HAP-1 (cell line): ENCODE measurements at regions not wholly inside any gene's neighbourhood (a gene's known extent, or its start where the extent isn't known, plus 50 kb on each side); places are given as distances from the start of the nearest gene placed in this dataset.

ENCODE experiments used
- DNase-seq, 2 experiments: peaks; one replicate each; pipeline ENCODE4 v3.0.0-alpha.2; 2016 to 2020; ENCODE audit warnings: low spot score in 2 of 2
- H3K27me3 ChIP-seq: fragments of 250-450 bp; sonication (Bioruptor Pico); 2 replicates; pipeline ENCODE4 v1.5.1; 2020; ENCODE audit warnings: low read depth, mild to moderate bottlenecking, moderate library complexity
- H3K36me3 ChIP-seq: fragments of 250-450 bp; sonication (Bioruptor Pico); replicated peaks from 2 replicates; pipeline ENCODE4 v1.5.1; 2020; ENCODE audit warnings: mild to moderate bottlenecking
- H3K4me1 ChIP-seq: fragments of 250-450 bp; sonication (Bioruptor Pico); 2 replicates; pipeline ENCODE4 v1.5.1; 2020; ENCODE audit warnings: mild to moderate bottlenecking
- H3K4me3 ChIP-seq: fragments of 250-450 bp; sonication (Bioruptor Pico); 2 replicates; pipeline ENCODE4 v1.5.1; 2020; ENCODE audit warnings: mild to moderate bottlenecking, moderate library complexity
- H3K9me3 ChIP-seq: fragments of 250-450 bp; sonication (Bioruptor Pico); 2 replicates; pipeline ENCODE4 v1.5.1; 2020; ENCODE audit warnings: mild to moderate bottlenecking, moderate library complexity
- in situ Hi-C: fragments of 300-500 bp; cut with MboI; formaldehyde crosslinking; loops from 3 replicates; pipeline ENCODE4 v1.14.3; 2020; ENCODE audit warnings: low sequenced_read_pairs, inconsistent platforms, mixed read lengths

DNA sequence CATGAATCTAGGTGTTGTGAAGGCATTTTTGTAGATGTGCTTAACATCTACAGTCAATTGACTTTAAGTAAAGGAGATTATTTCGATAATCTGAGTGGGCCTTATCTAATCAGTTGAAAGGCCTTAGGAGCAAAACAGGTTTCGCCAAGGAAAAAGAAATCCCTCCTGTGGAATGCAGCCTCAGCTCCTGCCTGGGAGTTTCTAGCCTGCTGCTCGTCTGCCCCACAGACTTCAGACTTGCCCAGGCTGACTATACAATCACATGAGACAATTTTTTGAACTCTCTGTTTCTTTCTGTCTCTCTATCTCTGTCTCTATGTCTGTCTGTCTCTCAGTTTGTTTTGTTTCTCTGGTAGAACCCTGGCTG lies 312.5 kb downstream of the OLFM4 start:
- in situ Hi-C loops = no loop called here
- no peaks in the 10 kb centered on the region for H3K36me3 ChIP-seq
- H3K4me1 ChIP-seq = peaks cover 4% of the 10 kb centered on the region
- no peaks in the 10 kb centered on the region for H3K9me3 ChIP-seq
- H3K4me3 ChIP-seq = no peak overlapping the region
- DNase-seq = no peak
- H3K27me3 ChIP-seq = no peaks in the 10 kb centered on the region

DNA sequence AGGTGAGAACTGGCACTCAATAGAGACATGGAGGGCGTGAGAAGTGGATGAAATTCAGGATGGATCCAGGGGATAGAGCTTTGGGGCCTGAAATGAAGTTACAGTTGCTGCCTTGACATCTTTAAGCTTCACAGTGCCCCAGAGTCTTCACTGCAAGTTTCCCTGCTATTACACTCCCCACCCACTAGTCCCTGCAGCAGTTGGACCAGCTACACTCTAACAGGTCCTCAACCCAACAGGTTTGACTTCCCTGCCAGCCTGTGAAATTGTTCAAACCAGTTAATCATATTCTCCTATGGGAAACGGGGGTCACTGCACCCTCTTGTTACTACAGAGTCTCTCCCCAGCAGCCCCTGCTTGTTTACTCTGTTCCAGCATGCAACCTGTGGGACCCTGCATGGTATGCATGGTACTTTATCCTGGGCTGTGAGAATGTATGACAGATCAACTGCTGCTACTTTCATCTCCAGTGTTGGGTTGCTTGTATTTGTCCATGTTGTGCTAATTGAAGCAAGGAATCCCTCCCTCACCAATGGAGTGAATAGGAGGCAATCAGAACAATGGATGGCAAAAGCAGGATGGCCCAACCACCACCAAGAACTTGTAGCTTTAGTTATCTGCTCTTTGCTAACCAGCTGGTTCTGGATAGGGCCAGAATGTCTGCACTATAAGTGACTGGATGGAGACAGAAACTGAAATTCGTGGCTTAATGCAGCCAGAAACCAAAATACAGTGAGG lies 314.2 kb downstream of the OLFM4 start:
- no peak for DNase-seq
- H3K36me3 ChIP-seq = no peaks in the 10 kb centered on the region
- H3K4me3 ChIP-seq = no peak overlapping the region
- in situ Hi-C loops = no loop called here
- H3K4me1 ChIP-seq = peaks cover 4% of the 10 kb centered on the region
- no peaks in the 10 kb centered on the region for H3K9me3 ChIP-seq
- H3K27me3 ChIP-seq = no peaks in the 10 kb centered on the region

DNA sequence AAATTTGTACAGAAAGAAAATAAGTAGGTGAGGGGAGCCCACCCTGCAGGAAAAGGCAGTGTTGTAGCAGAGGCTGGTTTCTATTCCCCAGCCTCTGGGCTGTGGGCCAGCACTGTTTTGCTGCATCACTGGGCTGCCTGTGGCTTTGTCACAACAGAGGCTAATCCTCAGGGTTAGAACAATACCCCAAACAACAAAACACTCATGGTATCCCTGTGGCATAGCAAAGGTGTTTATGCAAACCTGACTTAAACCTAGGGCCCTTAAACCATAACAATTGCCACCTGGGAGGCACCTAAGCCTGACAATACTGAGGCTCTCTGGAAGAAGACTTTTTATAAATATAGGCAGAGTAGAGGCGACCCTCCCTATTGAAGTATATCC lies 314.7 kb downstream of the OLFM4 start:
- Histone ChIP-seq H3K9me3 (no peaks in the 10 kb centered on the region), H3K4me1 (peaks cover 4% of the 10 kb centered on the region), H3K4me3 (no peak overlapping the region), H3K27me3 (no peaks in the 10 kb centered on the region), H3K36me3 (no peaks in the 10 kb centered on the region)
- peak; percentile 8 to 53 for DNase-seq
- in situ Hi-C loops = no loop called here

DNA sequence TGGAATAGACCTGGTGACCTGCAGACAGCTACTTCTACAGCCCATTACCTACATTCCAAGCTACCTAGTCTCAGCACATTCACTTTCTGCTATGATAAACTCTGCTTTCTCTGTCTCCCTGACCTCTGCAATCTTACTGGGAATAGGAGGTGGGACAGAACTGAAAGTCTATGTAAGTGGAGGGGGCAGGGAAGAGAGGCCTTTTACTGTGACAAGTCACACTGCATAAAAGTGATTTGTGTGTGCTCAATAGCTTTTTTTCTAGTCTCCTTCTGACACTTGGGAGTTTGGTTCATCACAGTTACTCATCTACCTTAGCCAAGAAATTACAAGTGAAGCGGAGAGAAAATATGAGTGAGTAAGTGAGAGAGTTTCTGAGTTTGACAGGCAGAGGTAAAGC lies 322.4 kb downstream of the OLFM4 start:
- in situ Hi-C loops = no loop called here
- DNase-seq = no peak

DNA sequence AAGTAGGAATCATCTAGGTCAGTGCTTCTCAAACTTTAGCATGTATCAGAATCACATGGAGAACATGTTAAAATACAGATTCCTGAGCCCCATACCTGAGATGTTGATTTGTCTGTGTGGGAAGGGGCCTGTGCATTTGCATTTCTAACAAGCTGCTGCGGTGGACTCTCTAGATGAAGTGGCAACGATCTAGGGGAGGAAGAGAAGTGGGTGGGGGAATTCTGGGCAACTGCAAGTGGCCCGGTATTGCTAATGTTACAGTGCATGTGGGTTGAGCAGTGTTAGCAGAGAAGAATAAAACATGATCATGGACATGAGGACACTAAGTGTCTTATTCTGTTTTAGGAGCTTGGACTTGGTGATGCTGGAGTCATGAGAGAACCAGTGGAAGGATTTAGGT lies 329.0 kb downstream of the OLFM4 start:
- Histone ChIP-seq H3K4me1 (no peaks in the 10 kb centered on the region), H3K9me3 (no peaks in the 10 kb centered on the region), H3K4me3 (no peak overlapping the region), H3K36me3 (no peaks in the 10 kb centered on the region), H3K27me3 (no peaks in the 10 kb centered on the region)
- in situ Hi-C loops = no loop called here
- DNase-seq = no peak

More for the DNA sequence above, 322.4 kb downstream of the OLFM4 start:
- Histone ChIP-seq H3K9me3 (no peaks in the 10 kb centered on the region), H3K27me3 (no peaks in the 10 kb centered on the region), H3K36me3 (no peaks in the 10 kb centered on the region), H3K4me1 (no peaks in the 10 kb centered on the region), H3K4me3 (no peak overlapping the region)

DNA sequence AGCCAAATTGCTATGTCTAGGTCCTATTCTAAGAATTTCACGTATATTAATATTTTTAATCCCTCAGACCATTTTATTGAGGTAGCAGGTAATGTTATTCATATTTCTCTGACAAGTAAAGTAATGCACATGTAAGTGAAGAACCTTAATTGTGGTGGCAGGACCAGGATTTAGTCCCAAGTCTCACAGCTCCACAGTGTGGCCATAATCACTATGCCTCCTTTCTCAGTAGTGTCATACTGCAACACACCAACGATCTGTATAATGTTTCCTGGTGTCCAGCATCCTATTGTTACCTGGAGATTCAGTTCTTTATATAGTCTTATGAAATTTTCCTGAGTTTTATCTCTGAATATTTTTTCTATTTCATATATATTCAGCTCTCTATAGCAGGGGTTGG lies 340.3 kb downstream of the OLFM4 start:
- Histone ChIP-seq H3K9me3 (no peaks in the 10 kb centered on the region), H3K4me3 (no peak overlapping the region), H3K27me3 (no peaks in the 10 kb centered on the region), H3K4me1 (peaks cover 4% of the 10 kb centered on the region; the same call in 1 of the 2 replicates), H3K36me3 (no peaks in the 10 kb centered on the region)
- in situ Hi-C loops = no loop called here
- DNase-seq = no peak

DNA sequence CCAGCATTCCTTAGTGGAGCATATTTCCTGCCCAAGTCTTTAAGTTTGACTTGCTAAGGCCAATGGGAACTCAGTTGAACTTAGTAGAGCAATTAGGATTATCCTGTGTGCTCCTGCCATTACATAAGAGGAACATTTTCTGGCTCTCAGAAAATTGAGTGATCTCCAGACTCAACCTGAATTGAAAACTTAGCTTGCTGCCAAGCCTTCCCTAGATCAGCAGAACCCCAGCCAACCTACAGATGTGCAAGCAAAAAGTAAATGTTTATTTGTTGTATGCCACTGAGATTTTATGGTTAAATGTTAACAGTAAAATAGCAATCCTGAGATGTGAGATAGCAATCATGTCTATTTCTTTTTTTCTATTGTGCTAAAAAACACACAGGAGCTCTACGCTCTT lies 350.9 kb downstream of the OLFM4 start:
- Histone ChIP-seq H3K36me3 (no peaks in the 10 kb centered on the region), H3K9me3 (no peaks in the 10 kb centered on the region), H3K27me3 (no peaks in the 10 kb centered on the region), H3K4me1 (peaks cover 6% of the 10 kb centered on the region), H3K4me3 (no peak overlapping the region)
- in situ Hi-C loops = no loop called here
- DNase-seq = no peak

DNA sequence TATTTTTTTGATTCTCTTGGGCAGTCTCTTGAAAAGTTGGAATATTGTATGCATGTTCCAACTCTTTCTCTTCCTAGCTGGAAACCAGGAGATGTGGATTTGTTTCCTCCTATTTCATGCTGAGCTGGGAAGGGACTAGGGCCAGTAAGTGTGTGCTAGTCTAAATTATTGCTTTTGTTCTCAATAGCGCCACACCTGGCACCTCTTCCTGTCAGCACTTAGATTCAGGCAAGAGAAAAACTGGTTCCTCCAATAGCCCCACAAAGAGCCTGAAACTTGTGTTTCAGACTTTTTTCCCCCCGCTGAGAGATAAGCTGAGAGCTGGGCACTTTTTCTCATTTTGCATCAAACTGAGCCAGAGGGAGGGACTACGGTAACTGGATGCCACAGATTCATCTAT lies 353.4 kb downstream of the OLFM4 start:
- Histone ChIP-seq H3K36me3 (no peaks in the 10 kb centered on the region), H3K27me3 (no peaks in the 10 kb centered on the region), H3K9me3 (no peaks in the 10 kb centered on the region), H3K4me3 (no peak overlapping the region), H3K4me1 (no peaks in the 10 kb centered on the region)
- peak in 1 of 2 experiments; percentile 10 for DNase-seq
- in situ Hi-C loops = no loop called here

DNA sequence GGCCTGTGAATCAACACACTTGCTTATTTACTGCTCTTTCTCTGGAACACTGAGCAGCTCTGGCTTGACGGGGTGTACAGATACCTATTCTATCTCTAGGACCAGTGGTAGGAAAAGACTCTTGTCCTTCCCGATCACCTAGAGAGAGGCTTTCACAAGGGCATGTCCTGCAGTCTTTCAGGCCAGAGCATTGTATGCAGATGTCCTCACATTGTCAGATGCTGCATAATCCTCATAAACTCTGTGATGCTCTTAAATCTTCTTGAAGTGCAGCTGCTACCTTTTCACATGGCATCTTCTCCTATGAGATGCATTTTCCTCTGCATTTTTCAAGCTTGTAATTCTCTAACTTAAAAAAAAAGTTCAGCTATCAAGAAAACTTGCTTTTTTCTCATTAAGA lies 369.4 kb downstream of the OLFM4 start:
- no peaks in the 10 kb centered on the region for H3K27me3 ChIP-seq
- in situ Hi-C loops = no loop called here
- peaks cover 13% of the 10 kb centered on the region for H3K4me1 ChIP-seq
- no peaks in the 10 kb centered on the region for H3K9me3 ChIP-seq
- no peak overlapping the region for H3K4me3 ChIP-seq
- H3K36me3 ChIP-seq = no peaks in the 10 kb centered on the region
- DNase-seq = peak; percentile 41 to 65

DNA sequence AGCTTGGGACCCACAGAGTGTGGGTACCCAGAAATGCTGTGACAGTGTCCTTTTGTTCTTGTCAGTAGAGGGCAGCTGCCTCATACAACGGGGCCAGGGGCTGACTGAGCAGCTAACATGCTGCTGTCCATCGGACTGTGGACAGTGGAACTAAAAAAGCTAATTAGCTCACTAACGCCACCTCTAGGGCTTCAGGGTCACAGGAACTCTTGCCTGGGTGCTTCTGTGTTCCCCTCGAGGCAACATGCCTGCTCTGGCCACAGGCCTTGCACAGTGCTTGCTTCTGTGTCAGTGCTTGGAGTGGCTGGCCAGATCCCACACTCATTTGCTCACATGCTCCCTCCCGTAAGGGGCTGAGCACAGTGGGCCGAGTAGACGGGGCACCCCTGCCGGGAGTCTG lies 377.0 kb downstream of the OLFM4 start:
- Histone ChIP-seq H3K9me3 (no peaks in the 10 kb centered on the region), H3K36me3 (no peaks in the 10 kb centered on the region), H3K4me1 (no peaks in the 10 kb centered on the region), H3K27me3 (no peaks in the 10 kb centered on the region), H3K4me3 (no peak overlapping the region)
- in situ Hi-C loops = no loop called here
- peak in 1 of 2 experiments; percentile 22 for DNase-seq

DNA sequence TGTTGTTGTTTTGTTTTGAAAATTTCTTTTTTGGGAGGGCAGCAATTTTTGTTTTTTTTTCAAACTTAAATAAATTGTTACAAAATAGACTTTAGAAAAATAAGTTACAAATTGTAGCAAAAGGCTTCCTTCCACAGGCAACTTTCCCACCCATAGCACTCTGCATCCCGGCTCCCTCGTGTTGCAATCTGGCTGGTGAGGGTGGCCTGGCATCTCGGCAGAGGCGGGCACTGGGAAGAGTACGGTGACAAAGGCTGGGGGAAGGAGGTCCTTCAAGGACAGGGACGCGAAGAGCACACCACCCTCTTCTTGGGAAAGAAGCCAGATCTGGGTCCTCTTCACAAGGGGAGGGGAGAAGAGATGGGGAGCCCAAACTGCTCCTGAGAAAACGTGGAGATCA lies 379.7 kb downstream of the OLFM4 start:
- H3K4me1 ChIP-seq = no peaks in the 10 kb centered on the region; the same call in none of the 2 replicates
- no peak overlapping the region for H3K4me3 ChIP-seq
- in situ Hi-C loops = no loop called here
- H3K36me3 ChIP-seq = no peaks in the 10 kb centered on the region
- no peaks in the 10 kb centered on the region for H3K27me3 ChIP-seq
- DNase-seq = no peak
- no peaks in the 10 kb centered on the region for H3K9me3 ChIP-seq

DNA sequence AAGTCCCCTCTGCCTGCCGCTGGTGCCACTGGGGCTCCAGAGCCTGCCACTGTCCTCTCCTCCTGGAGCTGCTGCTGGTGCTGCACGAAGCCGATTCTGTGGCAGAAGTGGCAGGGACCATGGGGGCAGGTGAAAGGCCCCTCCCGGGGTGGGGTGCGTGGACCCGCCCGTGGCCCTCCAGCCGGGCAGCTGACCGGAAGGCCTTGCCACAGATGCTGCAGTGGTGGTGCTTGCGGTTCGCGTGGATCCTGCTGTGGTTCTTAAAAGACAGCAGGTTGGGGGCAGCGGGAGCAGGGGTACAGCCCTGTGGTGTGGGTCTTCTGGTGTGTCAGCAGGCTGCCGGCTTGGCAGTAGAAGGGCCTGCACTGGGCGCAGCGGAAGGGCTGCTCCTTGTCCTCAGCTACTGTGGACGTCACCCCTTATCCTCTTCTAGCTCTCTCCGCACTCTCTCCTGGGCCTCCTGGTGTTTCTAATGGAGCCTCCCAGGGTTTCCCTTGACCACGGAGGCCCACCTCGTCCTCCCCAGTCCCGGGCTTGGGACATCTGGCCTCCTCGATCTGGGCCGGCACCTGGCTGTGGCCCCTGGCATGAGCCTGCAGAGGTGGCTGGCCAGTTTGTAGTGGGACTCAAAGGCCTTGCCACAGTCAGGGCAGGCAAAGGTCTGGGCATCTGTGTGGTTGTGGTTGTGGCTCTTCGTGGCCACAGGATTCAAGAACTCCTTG lies 380.4 kb downstream of the OLFM4 start:
- no peak for DNase-seq
- Histone ChIP-seq H3K4me3 (no peak overlapping the region), H3K9me3 (no peaks in the 10 kb centered on the region), H3K4me1 (no peaks in the 10 kb centered on the region; the same call in none of the 2 replicates), H3K36me3 (no peaks in the 10 kb centered on the region), H3K27me3 (no peaks in the 10 kb centered on the region)
- in situ Hi-C loops = no loop called here

DNA sequence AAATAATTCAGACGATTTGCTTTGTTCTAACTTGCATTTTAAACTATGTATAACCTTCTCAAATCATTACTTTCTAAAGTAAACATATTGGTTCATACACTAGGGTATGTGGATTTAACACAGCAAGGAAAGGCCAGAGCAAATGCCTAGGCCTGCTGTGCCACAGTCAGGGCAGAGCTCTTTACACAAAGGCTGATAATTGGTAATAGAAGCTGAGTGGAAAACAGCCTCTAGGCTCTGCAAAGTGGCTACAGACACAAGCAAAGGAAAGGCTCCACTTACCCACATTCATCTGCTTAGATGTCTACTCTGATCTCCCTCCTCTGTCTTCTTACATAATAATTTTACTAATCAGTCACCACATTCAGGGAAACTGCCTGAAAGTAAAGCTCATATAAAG lies 382.9 kb downstream of the OLFM4 start:
- DNase-seq = peak in 1 of 2 experiments; percentile 11
- Histone ChIP-seq H3K36me3 (no peaks in the 10 kb centered on the region), H3K4me3 (no peak overlapping the region), H3K9me3 (no peaks in the 10 kb centered on the region), H3K4me1 (no peaks in the 10 kb centered on the region; the same call in none of the 2 replicates), H3K27me3 (no peaks in the 10 kb centered on the region)
- in situ Hi-C loops = no loop called here

DNA sequence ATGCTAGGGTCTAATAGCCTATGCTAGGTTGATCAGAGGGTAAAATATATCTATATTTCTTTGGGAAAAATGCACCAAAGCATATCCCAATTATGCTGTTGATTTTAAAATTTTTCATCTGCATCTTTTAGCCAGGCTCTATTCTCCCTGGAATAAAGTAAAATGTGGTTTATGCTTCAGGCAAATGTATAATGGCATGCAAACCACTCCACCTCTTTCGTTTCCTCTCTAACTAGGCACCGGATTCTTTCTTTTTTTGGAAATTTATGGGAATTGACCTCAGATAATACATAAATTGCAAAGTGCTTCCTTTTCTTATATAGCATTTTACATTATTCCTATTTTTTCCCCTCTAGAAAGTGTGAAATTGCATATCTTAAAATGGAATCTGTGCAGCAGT lies 386.5 kb downstream of the OLFM4 start:
- peaks cover 16% of the 10 kb centered on the region for H3K4me1 ChIP-seq
- no peak for DNase-seq
- H3K36me3 ChIP-seq = no peaks in the 10 kb centered on the region
- no peaks in the 10 kb centered on the region for H3K27me3 ChIP-seq
- H3K9me3 ChIP-seq = no peaks in the 10 kb centered on the region
- in situ Hi-C loops = no loop called here
- no peak overlapping the region for H3K4me3 ChIP-seq
